Fibroblast of pulmonary artery (primary cell): ENCODE measurements at regions not wholly inside any gene's neighbourhood (a gene's known extent, or its start where the extent isn't known, plus 50 kb on each side); places are given as distances from the start of the nearest gene placed in this dataset.

Source experiments
- DNase-seq: peaks from one replicate; pipeline ENCODE4 v3.0.0-alpha.2; 2010; ENCODE audit warnings: low read depth
- H3K4me3 ChIP-seq: replicated peaks from 2 replicates; pipeline ENCODE4 v1.5.1; 2011; ENCODE audit warnings: low read depth, mild to moderate bottlenecking, control low read depth, low read length, moderate library complexity
- CTCF ChIP-seq: IDR thresholded peaks from 2 replicates; pipeline ENCODE4 v1.5.1; 2011; ENCODE audit warnings: mild to moderate bottlenecking, control low read depth, low read length, inconsistent platforms; ENCODE audit errors: missing control alignments

DNA sequence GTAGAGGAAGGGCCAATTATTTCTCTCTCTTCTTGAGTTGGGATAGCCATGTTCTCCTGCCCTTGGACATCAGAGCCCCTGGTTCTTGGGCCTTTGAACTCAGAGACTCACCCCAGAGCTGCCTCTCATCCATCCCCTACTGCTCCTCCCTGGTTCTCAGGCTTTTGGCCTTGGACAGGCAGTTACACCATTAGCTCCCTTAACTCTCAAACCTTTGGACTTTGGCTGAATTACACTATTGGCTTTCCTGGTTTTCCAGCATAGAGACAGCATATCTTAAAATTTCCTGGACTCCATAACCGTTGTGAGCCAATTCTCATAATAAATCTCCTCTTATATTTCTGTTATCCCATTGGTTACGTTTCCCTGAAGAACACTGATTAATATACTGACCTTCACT is 63.7 kb upstream of the CHL1 start:
- no peak overlapping the region for H3K4me3 ChIP-seq
- no peak for TF ChIP-seq CTCF
- no peak for DNase-seq

- no peak overlapping the region for H3K4me3 ChIP-seq
- no peak for DNase-seq
- TF ChIP-seq CTCF = no peak
These were observed 55.7 kb upstream of the CHL1 start for GRCh38 chr3:140748-141330.
